Stimulated activated CD8-positive, alpha-beta memory T cell treated with anti-CD3 and anti-CD28 coated beads, Interleukin-4, amount 100 ng/mL, for 48 hours (primary cell): ENCODE measurements at regions not wholly inside any gene's neighbourhood (a gene's known extent, or its start where the extent isn't known, plus 50 kb on each side); places are given as distances from the start of the nearest gene placed in this dataset.
"Not testable (repeated sequence)": the region's sequence is repeated elsewhere in the genome, so short reads cannot be mapped to it uniquely, and the experiment has no call there.

Source experiments
- DNase-seq: peaks from one replicate; pipeline ENCODE4 v3.0.0-alpha.2; 2020

- no peak for DNase-seq
Observed at GRCh38 chr19:5257155-5258045, 83.2 kb downstream of the PTPRS start.

- DNase-seq: no peak
Observed at GRCh38 chr19:5255602-5256231, 84.9 kb downstream of the PTPRS start.

- DNase-seq: no peak
Observed at GRCh38 chr19:5254944-5255343, 85.7 kb downstream of the PTPRS start.

GRCh38 chr19:5254543-5254942 lies 86.1 kb downstream of the PTPRS start:
- DNase-seq: no peak

GRCh38 chr19:5253406-5254110 lies 87.1 kb downstream of the PTPRS start:
- no peak for DNase-seq

GRCh38 chr19:5251096-5252065 lies 89.2 kb downstream of the PTPRS start:
- no peak for DNase-seq

GRCh38 chr19:5250127-5250659 lies 90.4 kb downstream of the PTPRS start:
- no peak for DNase-seq

GRCh38 chr19:5249526-5249925 lies 91.1 kb downstream of the PTPRS start:
- no peak for DNase-seq

GRCh38 chr19:5247957-5248705 lies 92.5 kb downstream of the PTPRS start:
- DNase-seq: no peak

- DNase-seq: peak; percentile 50
Observed at GRCh38 chr19:5246554-5247155, 94.0 kb downstream of the PTPRS start.

- no peak for DNase-seq
Observed at GRCh38 chr19:5245631-5246553, 94.7 kb downstream of the PTPRS start.

GRCh38 chr19:5244351-5244750 lies 96.3 kb downstream of the PTPRS start:
- DNase-seq: no peak

- no peak for DNase-seq
Observed at GRCh38 chr19:5243878-5244277, 96.7 kb downstream of the PTPRS start.

- DNase-seq: not testable (repeated sequence)
Observed at GRCh38 chr19:5241896-5242295, 98.7 kb downstream of the PTPRS start.

- no peak for DNase-seq
Observed at GRCh38 chr19:5240011-5240410, 100.6 kb downstream of the PTPRS start.

GRCh38 chr19:5238700-5239099 lies 101.9 kb downstream of the PTPRS start:
- no peak for DNase-seq

GRCh38 chr19:5237939-5238480 lies 102.6 kb downstream of the PTPRS start:
- no peak for DNase-seq

- no peak for DNase-seq
Observed at GRCh38 chr19:5237190-5237780, 103.3 kb downstream of the PTPRS start.
